GM23338 (cell line): ENCODE measurements at regions not wholly inside any gene's neighbourhood (a gene's known extent, or its start where the extent isn't known, plus 50 kb on each side); places are given as distances from the start of the nearest gene placed in this dataset.
A peak's percentile ranks its signal among the peaks of the same experiment; 100 is the strongest.

Experiments
- ATAC-seq: fragments of 200-7000 bp; cut with Tn5 transposase; 3 replicates; pipeline ENCODE4 v1.9.1; 2020
- DNase-seq: peaks from one replicate; pipeline ENCODE4 v3.0.0-alpha.2; 2015; ENCODE audit warnings: low spot score
- H2AFZ ChIP-seq: fragments of 200-600 bp; sonication (generic); 2 replicates; pipeline ENCODE4 v1.8.0; 2016; ENCODE audit warnings: antibody characterized with exemption, mild to moderate bottlenecking, moderate library complexity
- H3F3A ChIP-seq: fragments of 200-600 bp; sonication (generic); replicated peaks from 2 replicates; pipeline ENCODE4 v1.8.0; 2017; ENCODE audit warnings: antibody characterized with exemption, mixed run types, low read depth
- H3K27ac ChIP-seq: fragments of 200-600 bp; sonication (generic); 2 replicates; pipeline ENCODE4 v1.6.1; 2016; ENCODE audit warnings: low read depth
- H3K27me3 ChIP-seq: fragments of 200-600 bp; sonication (generic); 2 replicates; pipeline ENCODE4 v1.8.0; 2016; ENCODE audit warnings: mild to moderate bottlenecking, mixed run types, moderate library complexity; ENCODE audit not compliant: insufficient read depth
- H3K36me3 ChIP-seq: fragments of 200-600 bp; sonication (generic); 2 replicates; pipeline ENCODE4 v1.8.0; 2016; ENCODE audit warnings: mild to moderate bottlenecking; ENCODE audit not compliant: insufficient read depth
- H3K4me1 ChIP-seq: fragments of 200-600 bp; sonication (generic); 2 replicates; pipeline ENCODE4 v1.8.0; 2016; ENCODE audit warnings: mild to moderate bottlenecking, moderate library complexity; ENCODE audit not compliant: insufficient read depth
- H3K4me2 ChIP-seq: fragments of 200-600 bp; sonication (generic); 2 replicates; pipeline ENCODE4 v1.7.1; 2017; ENCODE audit warnings: mixed run types
- H3K4me3 ChIP-seq: fragments of 200-600 bp; sonication (generic); 2 replicates; pipeline ENCODE4 v1.6.1; 2016; ENCODE audit warnings: mixed run types
- H3K79me2 ChIP-seq: fragments of 200-600 bp; sonication (generic); replicated peaks from 2 replicates; pipeline ENCODE4 v1.8.0; 2017; ENCODE audit warnings: mild to moderate bottlenecking; ENCODE audit not compliant: insufficient read depth
- H3K9me2 ChIP-seq: fragments of 200-600 bp; sonication (generic); 2 replicates; pipeline ENCODE4 v1.8.0; 2017; ENCODE audit not compliant: insufficient read depth
- H4K20me1 ChIP-seq: fragments of 200-600 bp; sonication (generic); replicated peaks from 2 replicates; pipeline ENCODE4 v1.8.0; 2017; ENCODE audit warnings: mild to moderate bottlenecking; ENCODE audit not compliant: insufficient read depth
- H3K27ac Mint-ChIP-seq: 2 replicates; pipeline ENCODE4 v1.8.0; 2020; ENCODE audit warnings: inconsistent platforms, mild to moderate bottlenecking, moderate library complexity, mixed read lengths
- H3K27me3 Mint-ChIP-seq: 3 replicates; pipeline ENCODE4 v1.8.0; 2022; ENCODE audit warnings: low read depth, mild to moderate bottlenecking, moderate library complexity, mixed read lengths, inconsistent platforms; ENCODE audit not compliant: insufficient read depth, poor library complexity
- H3K36me3 Mint-ChIP-seq: 3 replicates; pipeline ENCODE4 v1.8.0; 2021; ENCODE audit warnings: low read depth, mild to moderate bottlenecking, inconsistent platforms, moderate library complexity, mixed read lengths
- H3K4me1 Mint-ChIP-seq: 3 replicates; pipeline ENCODE4 v1.8.0; 2020; ENCODE audit warnings: mild to moderate bottlenecking, inconsistent platforms, mixed read lengths
- H3K4me3 Mint-ChIP-seq: 3 replicates; pipeline ENCODE4 v1.8.0; 2021; ENCODE audit warnings: moderate library complexity, mild to moderate bottlenecking, inconsistent platforms, mixed read lengths
- H3K9me3 Mint-ChIP-seq: 3 replicates; pipeline ENCODE4 v1.8.0; 2020; ENCODE audit warnings: moderate library complexity, mild to moderate bottlenecking, inconsistent platforms, mixed read lengths
- CREB1 ChIP-seq: fragments of 250-450 bp; sonication (Bioruptor Pico); IDR thresholded peaks from 2 replicates; pipeline ENCODE4 v1.5.0; 2020; ENCODE audit warnings: low read depth, mild to moderate bottlenecking, moderate library complexity
- EZH2 ChIP-seq: fragments of 200-600 bp; sonication (generic); IDR thresholded peaks from one replicate; pipeline ENCODE4 v1.8.0; 2017; ENCODE audit warnings: antibody characterized with exemption, mild to moderate bottlenecking, low read depth; ENCODE audit not compliant: unreplicated experiment
- JUNB ChIP-seq: IDR thresholded peaks from one replicate; pipeline ENCODE4 v1.6.1; 2016; ENCODE audit warnings: antibody characterized with exemption; ENCODE audit not compliant: unreplicated experiment
- POLR2AphosphoS5 ChIP-seq: IDR thresholded peaks from 2 replicates; pipeline ENCODE4 v1.6.1; 2016; ENCODE audit warnings: antibody characterized with exemption, low read depth
- ZNF114 ChIP-seq: fragments of 250-450 bp; sonication (Bioruptor Pico); IDR thresholded peaks from 2 replicates; pipeline ENCODE4 v1.5.0; 2020; ENCODE audit warnings: mild to moderate bottlenecking, moderate library complexity
- ZNF331 ChIP-seq: fragments of 250-450 bp; sonication (Bioruptor Pico); IDR thresholded peaks from 2 replicates; pipeline ENCODE4 v1.5.0; 2020; ENCODE audit warnings: low read depth, mild to moderate bottlenecking, moderate library complexity
- TF ChIP-seq, protein P1 (sequence below): IDR thresholded peaks from one replicate; pipeline ENCODE4 v1.6.1; 2018; ENCODE audit warnings: antibody characterized with exemption; ENCODE audit not compliant: unreplicated experiment
- TF ChIP-seq, protein P2 (sequence below): fragments of 250-450 bp; sonication (Bioruptor Pico); IDR thresholded peaks from 2 replicates; pipeline ENCODE4 v1.5.0; 2020; ENCODE audit warnings: mild to moderate bottlenecking, moderate library complexity
- TF ChIP-seq, protein P3 (sequence below), 2 experiments: fragments of 200-600 bp in 1 of 2; sonication (generic) in 1 of 2; conservative IDR thresholded peaks; 2 replicates each; pipeline versions ENCODE4 v1.5.1 to v1.6.1; 2016 to 2017; ENCODE audit warnings: antibody characterized with exemption in 2 of 2, low read depth in 2 of 2, mild to moderate bottlenecking in 2 of 2, moderate library complexity in 1 of 2

DNA sequence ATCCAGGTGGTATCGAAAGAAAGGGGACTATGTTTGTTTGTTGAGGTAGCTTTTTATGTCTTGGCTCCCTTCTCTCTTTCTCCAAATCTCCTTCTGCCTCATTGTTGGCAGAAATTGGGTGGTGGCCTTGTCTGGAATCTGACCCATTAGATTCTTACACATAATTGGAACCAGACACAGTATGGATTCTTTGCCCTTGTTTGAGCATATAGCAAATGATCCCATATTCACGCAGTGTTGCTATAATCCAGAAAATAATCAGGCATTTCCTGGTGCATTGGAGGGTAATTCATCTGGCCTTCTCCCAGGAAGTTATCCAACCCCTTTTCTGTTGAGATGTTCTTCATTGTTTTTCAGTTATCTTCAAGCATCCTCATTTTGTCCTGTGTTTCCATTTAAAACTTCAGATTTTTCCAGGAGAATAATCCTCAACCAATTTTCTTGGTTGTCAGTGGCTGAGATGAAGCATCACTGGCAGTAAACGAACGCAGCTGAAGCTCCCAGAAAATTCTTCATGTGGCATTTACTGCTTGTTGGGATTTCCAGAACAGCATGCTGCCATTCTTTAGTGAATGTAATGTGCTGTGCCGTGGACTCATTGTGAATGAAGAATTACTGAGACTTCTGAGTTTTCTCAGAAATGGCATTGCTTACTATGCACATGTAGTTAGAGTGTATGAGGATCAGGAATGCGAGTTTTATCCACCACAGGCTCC, 70.5 kb upstream of the NTRK2 start (continued):
- TF ChIP-seq, protein P1, sequence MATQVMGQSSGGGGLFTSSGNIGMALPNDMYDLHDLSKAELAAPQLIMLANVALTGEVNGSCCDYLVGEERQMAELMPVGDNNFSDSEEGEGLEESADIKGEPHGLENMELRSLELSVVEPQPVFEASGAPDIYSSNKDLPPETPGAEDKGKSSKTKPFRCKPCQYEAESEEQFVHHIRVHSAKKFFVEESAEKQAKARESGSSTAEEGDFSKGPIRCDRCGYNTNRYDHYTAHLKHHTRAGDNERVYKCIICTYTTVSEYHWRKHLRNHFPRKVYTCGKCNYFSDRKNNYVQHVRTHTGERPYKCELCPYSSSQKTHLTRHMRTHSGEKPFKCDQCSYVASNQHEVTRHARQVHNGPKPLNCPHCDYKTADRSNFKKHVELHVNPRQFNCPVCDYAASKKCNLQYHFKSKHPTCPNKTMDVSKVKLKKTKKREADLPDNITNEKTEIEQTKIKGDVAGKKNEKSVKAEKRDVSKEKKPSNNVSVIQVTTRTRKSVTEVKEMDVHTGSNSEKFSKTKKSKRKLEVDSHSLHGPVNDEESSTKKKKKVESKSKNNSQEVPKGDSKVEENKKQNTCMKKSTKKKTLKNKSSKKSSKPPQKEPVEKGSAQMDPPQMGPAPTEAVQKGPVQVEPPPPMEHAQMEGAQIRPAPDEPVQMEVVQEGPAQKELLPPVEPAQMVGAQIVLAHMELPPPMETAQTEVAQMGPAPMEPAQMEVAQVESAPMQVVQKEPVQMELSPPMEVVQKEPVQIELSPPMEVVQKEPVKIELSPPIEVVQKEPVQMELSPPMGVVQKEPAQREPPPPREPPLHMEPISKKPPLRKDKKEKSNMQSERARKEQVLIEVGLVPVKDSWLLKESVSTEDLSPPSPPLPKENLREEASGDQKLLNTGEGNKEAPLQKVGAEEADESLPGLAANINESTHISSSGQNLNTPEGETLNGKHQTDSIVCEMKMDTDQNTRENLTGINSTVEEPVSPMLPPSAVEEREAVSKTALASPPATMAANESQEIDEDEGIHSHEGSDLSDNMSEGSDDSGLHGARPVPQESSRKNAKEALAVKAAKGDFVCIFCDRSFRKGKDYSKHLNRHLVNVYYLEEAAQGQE, result no peak
- TF ChIP-seq POLR2AphosphoS5, result no peak
- no peak for TF ChIP-seq JUNB
- TF ChIP-seq ZNF331 (CRISPR knock-in tag), result no peak

DNA sequence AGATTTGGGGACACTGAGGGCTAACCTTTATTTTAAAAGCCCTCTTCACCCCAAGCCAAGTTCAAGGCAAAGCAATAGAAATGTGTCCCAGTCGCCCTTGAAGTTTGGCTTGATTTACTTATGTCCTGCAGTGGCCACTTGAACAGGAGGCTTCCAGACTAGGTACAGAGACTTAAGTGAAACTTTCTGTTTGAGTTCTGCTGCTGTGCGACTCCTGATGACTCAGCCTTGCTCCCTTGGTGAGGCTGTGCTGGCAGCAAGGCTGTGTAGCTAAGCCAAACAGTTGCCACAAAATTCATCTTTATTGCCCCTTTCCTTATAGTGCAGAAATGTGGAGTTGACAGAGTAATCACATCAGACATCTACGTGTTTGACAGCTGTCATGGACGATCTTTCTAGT, 68.8 kb upstream of the NTRK2 start:
- no peaks in the 10 kb centered on the region for H3K9me3 Mint-ChIP-seq
- H3K36me3 ChIP-seq, result no peaks in the 10 kb centered on the region
- H3K27ac Mint-ChIP-seq, result no peak overlapping the region
- no peak overlapping the region for H3K4me2 ChIP-seq
- peaks cover 21% of the 10 kb centered on the region for H3K9me2 ChIP-seq
- H3K27me3 Mint-ChIP-seq, result peaks cover 2% of the 10 kb centered on the region
- H3K4me1 Mint-ChIP-seq, result no peaks in the 10 kb centered on the region
- no peaks in the 10 kb centered on the region for H4K20me1 ChIP-seq
- ATAC-seq (no peak), DNase-seq (no peak)
- H3K4me1 ChIP-seq, result no peaks in the 10 kb centered on the region
- no peak overlapping the region for H3K4me3 ChIP-seq
- no peaks in the 10 kb centered on the region for H3F3A ChIP-seq
- no peaks in the 10 kb centered on the region for H3K79me2 ChIP-seq
- H2AFZ ChIP-seq, result 0 out of 2 replicates have a peak overlapping the region, but pooled peaks have one; percentile 52
- H3K27me3 ChIP-seq, result no peaks in the 10 kb centered on the region
- H3K36me3 Mint-ChIP-seq, result no peaks in the 10 kb centered on the region
- H3K27ac ChIP-seq, result no peak overlapping the region
- H3K4me3 Mint-ChIP-seq, result no peak overlapping the region
- TF ChIP-seq EZH2 (no peak), ZNF114 (no peak), CREB1 (CRISPR knock-in tag) (no peak), POLR2AphosphoS5 (no peak)
- TF ChIP-seq, protein P2, sequence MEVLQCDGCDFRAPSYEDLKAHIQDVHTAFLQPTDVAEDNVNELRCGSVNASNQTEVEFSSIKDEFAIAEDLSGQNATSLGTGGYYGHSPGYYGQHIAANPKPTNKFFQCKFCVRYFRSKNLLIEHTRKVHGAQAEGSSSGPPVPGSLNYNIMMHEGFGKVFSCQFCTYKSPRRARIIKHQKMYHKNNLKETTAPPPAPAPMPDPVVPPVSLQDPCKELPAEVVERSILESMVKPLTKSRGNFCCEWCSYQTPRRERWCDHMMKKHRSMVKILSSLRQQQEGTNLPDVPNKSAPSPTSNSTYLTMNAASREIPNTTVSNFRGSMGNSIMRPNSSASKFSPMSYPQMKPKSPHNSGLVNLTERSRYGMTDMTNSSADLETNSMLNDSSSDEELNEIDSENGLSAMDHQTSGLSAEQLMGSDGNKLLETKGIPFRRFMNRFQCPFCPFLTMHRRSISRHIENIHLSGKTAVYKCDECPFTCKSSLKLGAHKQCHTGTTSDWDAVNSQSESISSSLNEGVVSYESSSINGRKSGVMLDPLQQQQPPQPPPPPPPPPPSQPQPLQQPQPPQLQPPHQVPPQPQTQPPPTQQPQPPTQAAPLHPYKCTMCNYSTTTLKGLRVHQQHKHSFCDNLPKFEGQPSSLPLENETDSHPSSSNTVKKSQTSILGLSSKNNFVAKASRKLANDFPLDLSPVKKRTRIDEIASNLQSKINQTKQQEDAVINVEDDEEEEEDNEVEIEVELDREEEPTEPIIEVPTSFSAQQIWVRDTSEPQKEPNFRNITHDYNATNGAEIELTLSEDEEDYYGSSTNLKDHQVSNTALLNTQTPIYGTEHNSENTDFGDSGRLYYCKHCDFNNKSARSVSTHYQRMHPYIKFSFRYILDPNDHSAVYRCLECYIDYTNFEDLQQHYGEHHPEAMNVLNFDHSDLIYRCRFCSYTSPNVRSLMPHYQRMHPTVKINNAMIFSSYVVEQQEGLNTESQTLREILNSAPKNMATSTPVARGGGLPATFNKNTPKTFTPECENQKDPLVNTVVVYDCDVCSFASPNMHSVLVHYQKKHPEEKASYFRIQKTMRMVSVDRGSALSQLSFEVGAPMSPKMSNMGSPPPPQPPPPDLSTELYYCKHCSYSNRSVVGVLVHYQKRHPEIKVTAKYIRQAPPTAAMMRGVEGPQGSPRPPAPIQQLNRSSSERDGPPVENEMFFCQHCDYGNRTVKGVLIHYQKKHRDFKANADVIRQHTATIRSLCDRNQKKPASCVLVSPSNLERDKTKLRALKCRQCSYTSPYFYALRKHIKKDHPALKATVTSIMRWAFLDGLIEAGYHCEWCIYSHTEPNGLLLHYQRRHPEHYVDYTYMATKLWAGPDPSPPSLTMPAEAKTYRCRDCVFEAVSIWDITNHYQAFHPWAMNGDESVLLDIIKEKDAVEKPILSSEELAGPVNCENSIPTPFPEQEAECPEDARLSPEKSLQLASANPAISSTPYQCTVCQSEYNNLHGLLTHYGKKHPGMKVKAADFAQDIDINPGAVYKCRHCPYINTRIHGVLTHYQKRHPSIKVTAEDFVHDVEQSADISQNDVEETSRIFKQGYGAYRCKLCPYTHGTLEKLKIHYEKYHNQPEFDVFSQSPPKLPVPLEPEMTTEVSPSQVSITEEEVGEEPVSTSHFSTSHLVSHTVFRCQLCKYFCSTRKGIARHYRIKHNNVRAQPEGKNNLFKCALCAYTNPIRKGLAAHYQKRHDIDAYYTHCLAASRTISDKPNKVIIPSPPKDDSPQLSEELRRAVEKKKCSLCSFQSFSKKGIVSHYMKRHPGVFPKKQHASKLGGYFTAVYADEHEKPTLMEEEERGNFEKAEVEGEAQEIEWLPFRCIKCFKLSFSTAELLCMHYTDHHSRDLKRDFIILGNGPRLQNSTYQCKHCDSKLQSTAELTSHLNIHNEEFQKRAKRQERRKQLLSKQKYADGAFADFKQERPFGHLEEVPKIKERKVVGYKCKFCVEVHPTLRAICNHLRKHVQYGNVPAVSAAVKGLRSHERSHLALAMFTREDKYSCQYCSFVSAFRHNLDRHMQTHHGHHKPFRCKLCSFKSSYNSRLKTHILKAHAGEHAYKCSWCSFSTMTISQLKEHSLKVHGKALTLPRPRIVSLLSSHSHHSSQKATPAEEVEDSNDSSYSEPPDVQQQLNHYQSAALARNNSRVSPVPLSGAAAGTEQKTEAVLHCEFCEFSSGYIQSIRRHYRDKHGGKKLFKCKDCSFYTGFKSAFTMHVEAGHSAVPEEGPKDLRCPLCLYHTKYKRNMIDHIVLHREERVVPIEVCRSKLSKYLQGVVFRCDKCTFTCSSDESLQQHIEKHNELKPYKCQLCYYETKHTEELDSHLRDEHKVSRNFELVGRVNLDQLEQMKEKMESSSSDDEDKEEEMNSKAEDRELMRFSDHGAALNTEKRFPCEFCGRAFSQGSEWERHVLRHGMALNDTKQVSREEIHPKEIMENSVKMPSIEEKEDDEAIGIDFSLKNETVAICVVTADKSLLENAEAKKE (CRISPR knock-in tag), result no peak
- TF ChIP-seq, protein P1, result no peak
- TF ChIP-seq, protein P3, sequence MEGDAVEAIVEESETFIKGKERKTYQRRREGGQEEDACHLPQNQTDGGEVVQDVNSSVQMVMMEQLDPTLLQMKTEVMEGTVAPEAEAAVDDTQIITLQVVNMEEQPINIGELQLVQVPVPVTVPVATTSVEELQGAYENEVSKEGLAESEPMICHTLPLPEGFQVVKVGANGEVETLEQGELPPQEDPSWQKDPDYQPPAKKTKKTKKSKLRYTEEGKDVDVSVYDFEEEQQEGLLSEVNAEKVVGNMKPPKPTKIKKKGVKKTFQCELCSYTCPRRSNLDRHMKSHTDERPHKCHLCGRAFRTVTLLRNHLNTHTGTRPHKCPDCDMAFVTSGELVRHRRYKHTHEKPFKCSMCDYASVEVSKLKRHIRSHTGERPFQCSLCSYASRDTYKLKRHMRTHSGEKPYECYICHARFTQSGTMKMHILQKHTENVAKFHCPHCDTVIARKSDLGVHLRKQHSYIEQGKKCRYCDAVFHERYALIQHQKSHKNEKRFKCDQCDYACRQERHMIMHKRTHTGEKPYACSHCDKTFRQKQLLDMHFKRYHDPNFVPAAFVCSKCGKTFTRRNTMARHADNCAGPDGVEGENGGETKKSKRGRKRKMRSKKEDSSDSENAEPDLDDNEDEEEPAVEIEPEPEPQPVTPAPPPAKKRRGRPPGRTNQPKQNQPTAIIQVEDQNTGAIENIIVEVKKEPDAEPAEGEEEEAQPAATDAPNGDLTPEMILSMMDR (conservative IDR thresholded peaks at IDR 0.05; ENCODE audit: low read depth in 2 of 2), result no peak
